GM23248 (cell line): ENCODE measurements at regions not wholly inside any gene's neighbourhood (a gene's known extent, or its start where the extent isn't known, plus 50 kb on each side); places are given as distances from the start of the nearest gene placed in this dataset.
"Not testable (repeated sequence)": the region's sequence is repeated elsewhere in the genome, so short reads cannot be mapped to it uniquely, and the experiment has no call there.

ENCODE experiments used
- EZH2 ChIP-seq: fragments of 200-600 bp; sonication (generic); IDR thresholded peaks from 2 replicates; pipeline ENCODE4 v1.6.1; 2018; ENCODE audit warnings: antibody characterized with exemption, mild to moderate bottlenecking; ENCODE audit not compliant: insufficient read depth, poor library complexity, severe bottlenecking
- EZH2phosphoT487 ChIP-seq: fragments of 200-600 bp; sonication (generic); IDR thresholded peaks from 2 replicates; pipeline ENCODE4 v1.6.1; 2018; ENCODE audit warnings: antibody characterized with exemption, moderate library complexity, mild to moderate bottlenecking, low read depth; ENCODE audit not compliant: insufficient read depth

GRCh38 chr21:6070213-6070612, 4451.2 kb upstream of the TPTE start:
- not testable (repeated sequence) for TF ChIP-seq EZH2, EZH2phosphoT487
